ENCODE measurements at regions not wholly inside any gene's neighbourhood (a gene's known extent, or its start where the extent isn't known, plus 50 kb on each side); places are given as distances from the start of the nearest gene placed in this dataset.
"Not testable (repeated sequence)": the region's sequence is repeated elsewhere in the genome, so short reads cannot be mapped to it uniquely, and the experiment has no call there.

- no peak for DNase-seq
These were observed 1157.3 kb downstream of the PLA2G4A start for GRCh38 chr1:187985897-187986654.

DNA sequence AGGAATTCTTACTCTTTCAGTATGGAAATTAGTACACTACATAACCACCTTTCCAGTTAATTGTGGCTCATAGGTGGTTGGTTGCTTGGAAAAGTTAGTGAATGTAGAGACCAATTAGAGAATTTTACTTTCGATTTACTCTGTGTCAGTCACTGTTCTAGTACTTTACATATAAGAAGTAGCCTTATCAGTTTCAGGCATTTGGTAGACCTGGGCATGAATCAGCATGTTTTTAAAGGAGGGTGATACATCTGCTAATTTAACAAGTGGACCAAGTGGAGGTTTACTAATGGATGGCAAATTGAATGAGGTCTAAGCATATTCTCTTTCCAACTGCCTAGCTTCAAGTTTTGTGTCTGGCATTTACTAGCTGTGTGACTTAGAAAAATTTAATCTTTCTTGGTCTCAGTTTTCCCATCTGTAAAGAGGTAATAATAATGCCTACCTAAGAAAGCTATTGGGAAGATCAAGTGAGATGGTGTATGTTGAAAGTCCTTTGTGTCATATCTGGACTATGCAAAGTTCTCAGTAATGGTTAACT is 1158.6 kb downstream of the PLA2G4A start:
- DNase-seq: no peak

- no peak for DNase-seq
These were observed 1163.2 kb downstream of the PLA2G4A start for GRCh38 chr1:187991944-187992343.

DNA sequence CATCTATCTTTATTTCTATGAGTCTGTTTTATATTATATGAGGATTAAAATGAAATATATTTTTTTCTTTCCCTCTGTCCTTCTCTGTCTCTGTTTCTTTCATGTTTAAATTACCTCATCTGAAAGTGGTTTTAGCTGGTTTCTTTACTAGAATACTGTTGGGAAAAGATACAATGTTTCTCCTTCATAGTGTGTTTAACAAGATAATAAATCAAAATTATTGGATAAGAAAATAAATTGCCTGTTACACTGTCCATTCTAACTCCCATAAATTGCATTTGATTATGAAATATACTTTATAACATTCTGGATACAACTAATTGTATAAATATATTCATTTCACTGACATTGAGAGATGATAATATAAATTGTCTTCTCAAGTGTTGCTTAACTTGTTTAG is 1168.0 kb downstream of the PLA2G4A start:
- no peak for DNase-seq

GRCh38 chr1:187999973-188000372 is 1171.2 kb downstream of the PLA2G4A start:
- DNase-seq: no peak

GRCh38 chr1:188003687-188004086 is 1174.9 kb downstream of the PLA2G4A start:
- DNase-seq: not testable (repeated sequence)

- DNase-seq: no peak
These were observed 1176.1 kb downstream of the PLA2G4A start for GRCh38 chr1:188004849-188005248.

DNA sequence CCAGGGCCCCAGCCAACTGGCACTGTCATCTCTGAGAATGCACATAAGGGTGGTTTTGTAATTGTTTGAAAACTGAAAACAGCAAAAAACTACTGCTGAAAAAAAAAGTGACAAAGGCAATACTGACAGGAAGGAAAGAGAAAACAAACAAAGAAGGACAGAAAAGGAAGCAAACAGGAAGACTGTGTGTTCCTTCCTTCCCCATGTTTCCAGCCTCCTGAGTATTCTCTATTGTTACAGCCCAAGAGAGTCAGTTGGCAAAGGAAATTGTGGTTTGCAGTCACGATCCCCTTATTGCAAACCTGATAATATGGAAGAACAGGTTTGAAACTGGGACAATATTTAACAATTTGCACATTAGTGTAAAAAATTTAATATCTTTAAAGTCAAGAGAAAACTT is 1177.6 kb downstream of the PLA2G4A start:
- DNase-seq: no peak

- DNase-seq: not testable (repeated sequence)
These were observed 1184.6 kb downstream of the PLA2G4A start for GRCh38 chr1:188013222-188013849.

DNA sequence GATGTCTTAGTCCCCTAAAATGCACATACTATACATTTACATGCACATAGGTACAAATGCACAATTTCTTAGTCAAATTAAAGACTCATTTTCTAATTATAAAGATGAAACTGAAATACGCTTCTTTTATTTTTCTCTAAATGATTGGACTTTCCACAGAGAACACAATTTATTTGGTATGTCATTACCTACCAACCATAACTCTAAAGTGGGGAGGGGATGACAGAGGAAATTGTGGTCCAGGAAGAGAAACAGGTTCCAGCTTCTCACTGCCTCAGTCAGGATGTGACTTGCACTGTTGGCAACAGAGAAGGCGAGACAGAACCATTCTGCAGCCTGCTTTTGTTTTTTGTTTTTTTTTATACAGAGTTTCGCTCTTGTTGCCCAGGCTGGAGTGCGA is 1189.2 kb downstream of the PLA2G4A start:
- no peak for DNase-seq

DNA sequence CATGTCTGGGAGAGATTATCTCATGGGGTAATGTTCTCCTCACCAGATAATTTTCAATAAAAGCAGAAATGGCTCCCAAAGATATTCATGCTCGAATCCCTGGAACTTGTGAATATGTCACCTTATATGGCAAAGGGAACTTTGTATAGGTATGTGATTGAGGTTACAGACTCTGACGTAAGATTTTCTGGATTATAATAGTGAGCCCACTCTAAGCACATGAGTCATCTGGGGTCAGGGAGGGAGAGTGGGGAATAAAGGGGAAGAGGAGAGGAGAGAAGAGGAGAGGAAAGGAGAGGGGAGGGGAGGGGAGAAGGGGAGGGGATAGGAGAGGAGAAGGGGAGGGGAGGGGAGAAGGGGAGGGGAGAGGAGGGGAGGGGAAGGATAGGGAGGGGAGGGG is 1193.9 kb downstream of the PLA2G4A start:
- DNase-seq: no peak

DNA sequence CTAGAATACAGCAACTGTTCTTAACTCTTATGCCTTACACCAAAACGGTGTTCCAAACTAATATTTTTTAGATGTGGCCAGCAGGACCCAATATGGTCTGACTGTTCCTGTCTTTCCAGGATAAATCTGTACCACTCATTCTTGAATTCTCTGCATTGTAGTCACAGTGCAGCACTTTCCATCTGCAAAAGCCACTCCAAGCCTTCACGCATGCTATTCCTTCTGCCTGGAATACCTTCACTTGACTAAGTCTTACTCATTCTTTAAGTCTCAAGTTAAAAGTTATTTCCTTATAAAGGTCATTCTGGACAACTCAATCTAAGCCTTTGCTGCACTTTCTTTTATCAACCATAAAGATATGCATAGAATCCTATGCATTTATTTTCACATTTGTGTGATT is 1194.5 kb downstream of the PLA2G4A start:
- no peak for DNase-seq

- DNase-seq: no peak
These were observed 1198.9 kb downstream of the PLA2G4A start for GRCh38 chr1:188027613-188028012.

GRCh38 chr1:188037572-188037971 is 1208.8 kb downstream of the PLA2G4A start:
- DNase-seq: not testable (repeated sequence)

DNA sequence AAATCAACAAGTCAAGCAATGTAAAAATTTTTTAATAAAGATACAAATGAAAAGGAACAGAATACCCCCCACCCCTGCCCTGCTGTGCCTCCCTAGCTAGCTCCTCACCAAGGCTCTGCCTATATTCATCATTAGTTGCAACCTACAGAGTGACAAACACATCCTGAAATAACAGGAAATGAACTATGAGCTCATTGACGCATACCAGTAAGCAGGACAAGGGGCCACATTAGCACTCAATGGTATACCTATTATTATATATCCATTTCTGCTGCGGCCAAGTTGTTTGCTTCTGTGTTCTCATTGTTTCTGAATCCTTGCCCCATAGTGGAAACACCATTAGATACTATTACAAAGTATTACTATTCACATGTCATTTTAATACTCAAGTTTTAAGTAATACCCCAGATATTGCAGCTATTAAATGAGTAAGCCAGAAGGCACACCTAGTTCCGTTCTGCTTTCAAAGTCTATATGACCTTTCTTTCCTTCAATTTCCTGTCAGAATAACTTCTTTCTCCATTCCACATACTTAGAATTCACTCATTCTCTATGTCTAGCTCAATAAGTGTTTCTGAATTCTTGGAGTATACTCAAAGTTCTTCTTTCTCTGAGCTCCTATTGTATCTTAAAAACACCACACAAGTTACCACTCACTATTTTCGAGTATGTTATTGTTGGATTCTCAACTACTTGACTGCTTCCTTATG is 1214.9 kb downstream of the PLA2G4A start:
- DNase-seq: no peak

DNA sequence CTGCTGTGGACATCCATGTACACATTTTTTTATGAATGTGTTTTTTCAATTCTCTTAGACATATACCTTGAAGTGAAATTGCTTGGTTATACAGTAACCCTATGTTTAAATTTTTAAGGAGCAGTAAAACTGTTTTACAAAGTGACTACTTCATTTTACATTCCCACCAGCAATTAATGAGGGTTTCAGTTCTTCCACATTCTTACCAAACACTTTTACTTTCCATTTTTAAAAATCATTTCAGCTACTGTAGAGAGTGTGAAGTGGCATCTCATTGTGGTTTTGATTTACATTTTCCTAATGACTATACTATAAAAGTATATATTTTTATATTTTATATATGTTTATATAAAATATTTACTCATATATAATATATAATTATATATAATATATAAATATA is 1221.5 kb downstream of the PLA2G4A start:
- DNase-seq: no peak

DNA sequence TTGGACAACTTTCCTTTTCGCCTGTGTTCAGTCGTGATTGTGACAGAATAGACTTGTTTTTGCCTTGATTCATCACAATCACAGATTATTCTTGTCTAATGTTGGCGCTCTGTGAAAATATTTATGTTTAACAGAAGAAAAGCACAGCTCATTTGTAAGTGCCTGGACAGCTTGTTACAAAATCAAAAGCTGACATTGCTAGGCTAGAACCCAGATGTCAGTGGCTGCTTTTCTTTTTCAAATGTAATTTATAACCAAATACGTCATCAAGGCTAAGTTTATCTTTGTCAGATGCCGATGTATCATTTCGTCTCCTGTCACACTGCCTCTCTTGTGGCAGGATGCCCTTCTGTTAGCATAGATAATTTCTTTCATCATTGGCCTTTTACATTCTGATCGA is 1227.3 kb downstream of the PLA2G4A start:
- no peak for DNase-seq

- DNase-seq: no peak
These were observed 1230.1 kb downstream of the PLA2G4A start for GRCh38 chr1:188058801-188059200.

- no peak for DNase-seq
These were observed 1233.1 kb downstream of the PLA2G4A start for GRCh38 chr1:188061881-188062280.

GRCh38 chr1:188062456-188062855 is 1233.7 kb downstream of the PLA2G4A start:
- no peak for DNase-seq

DNA sequence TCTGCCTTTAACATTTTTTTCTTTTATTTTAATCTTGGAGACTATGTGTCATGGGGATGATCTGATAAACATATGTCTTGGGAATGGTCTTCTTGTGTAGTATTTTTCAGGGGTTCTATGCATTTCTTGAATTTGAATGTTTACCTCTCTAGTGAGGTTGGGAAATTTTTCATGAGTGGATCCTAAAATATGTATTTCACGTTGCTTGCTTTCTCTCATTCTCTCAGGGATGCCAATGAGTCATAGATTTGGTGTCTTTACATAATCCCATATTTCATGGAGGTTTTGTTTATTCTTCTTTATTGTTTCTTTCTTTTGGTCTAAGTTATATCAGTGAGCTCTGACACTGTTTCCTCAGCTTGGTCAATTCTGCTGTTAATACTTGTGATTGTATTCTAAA is 1237.2 kb downstream of the PLA2G4A start:
- DNase-seq: no peak

GRCh38 chr1:188070848-188071247 is 1242.1 kb downstream of the PLA2G4A start:
- no peak for DNase-seq

DNA sequence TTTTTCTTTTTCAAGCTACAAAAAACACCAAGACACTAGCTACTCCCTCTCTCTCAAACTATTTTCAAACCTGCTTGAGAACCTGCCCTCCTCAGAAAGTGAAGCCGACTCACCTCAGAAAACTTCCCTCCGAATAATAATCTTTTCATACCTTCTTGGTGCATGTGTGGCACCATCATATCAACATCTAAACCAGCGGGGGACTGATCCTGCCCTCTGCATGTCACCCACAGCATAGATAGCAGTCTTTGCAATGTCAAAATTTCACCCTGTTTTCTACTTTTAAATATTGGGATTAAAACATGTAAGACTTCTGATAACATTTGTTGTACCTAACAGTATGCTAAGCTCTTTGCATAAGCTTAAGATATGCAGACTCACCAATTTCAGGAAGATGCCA is 1260.3 kb downstream of the PLA2G4A start:
- no peak for DNase-seq

GRCh38 chr1:188089461-188089860 is 1260.7 kb downstream of the PLA2G4A start:
- no peak for DNase-seq

Data from inflammatory macrophage (primary cell).